RPMI8226 (cell line): ENCODE measurements at regions not wholly inside any gene's neighbourhood (a gene's known extent, or its start where the extent isn't known, plus 50 kb on each side); places are given as distances from the start of the nearest gene placed in this dataset.
"Not testable (repeated sequence)": the region's sequence is repeated elsewhere in the genome, so short reads cannot be mapped to it uniquely, and the experiment has no call there.

ENCODE experiments used
- DNase-seq: peaks from one replicate; pipeline ENCODE4 v3.0.0-alpha.2; 2015

DNA sequence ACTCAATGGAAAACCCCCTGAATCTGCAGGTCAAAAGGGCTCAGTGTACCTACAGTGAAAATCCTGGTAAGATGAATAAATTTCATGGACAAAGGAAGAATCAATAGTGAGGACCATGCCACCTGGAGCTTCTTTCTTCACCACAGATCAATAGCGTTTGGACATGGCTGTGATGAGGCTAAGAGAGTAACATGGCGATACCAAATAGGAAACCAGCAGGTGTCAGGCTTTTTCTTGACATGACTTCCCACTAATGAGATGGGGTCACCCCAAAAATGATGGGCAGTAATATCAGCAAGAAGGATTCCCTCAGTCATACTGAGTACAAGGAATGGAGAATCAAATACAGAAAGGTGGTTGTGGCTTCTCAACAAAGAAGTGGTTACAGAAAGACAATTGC, 208.5 kb upstream of the PLPPR1 start:
- DNase-seq = no peak

DNA sequence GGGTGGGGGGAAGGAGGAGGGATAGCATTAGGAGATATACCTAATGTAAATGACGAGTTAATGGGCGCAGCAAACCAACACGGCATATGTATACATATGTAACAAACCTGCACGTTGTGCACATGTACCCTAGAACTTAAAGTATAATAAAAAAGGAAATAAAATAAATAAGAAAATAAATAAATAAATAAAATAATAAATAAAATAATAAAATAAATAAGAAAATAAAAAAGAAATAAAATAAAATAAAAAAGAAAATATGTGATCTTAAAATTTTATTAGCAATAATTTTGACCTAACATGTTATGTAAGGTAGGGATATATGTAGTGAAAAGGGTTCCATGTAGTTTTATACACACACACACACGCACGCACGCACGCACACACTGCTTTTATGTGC, 195.5 kb upstream of the PLPPR1 start:
- DNase-seq = not testable (repeated sequence)

- DNase-seq = no peak
Measured at GRCh38 chr9:100838857-100839256, 189.7 kb upstream of the PLPPR1 start.

DNA sequence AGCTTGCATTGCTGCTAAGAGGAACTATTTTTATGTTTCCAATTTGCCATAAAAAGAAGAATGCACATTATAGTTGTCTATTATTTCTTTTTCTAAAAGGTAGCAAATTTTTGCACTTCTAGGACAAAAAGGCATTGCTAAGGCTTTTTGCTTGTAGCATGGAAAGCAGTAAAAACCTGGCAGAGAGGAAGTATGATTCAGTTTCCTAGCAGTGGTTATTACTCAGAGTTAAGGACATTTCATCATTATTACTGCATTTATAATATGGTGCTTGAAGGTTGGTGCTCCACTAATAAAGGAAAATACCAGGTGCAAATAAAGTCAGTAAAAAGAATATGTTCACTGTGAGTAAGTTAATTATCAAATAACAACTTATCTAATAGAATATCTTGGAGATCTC, 179.8 kb upstream of the PLPPR1 start:
- DNase-seq = no peak

DNA sequence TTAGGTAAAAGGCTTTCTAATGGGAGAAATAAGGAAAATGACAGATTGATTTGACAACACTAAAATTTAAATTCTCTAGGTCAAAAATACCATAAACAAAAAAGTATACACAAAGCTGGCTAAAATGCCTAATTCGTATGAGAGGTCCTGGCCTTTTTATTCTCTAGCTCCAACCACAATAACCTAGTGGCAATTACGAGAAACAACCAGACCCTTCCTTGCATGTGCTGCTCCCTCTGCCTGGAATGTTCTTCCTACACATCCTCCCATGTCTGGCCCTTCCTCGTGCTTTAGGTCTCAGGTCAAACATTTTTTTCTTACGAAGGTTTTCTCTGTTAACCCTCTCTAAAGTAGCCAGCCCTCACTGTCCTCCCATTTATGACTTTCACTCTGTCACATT, 176.4 kb upstream of the PLPPR1 start:
- no peak for DNase-seq

GRCh38 chr9:100856238-100856637, 172.3 kb upstream of the PLPPR1 start:
- no peak for DNase-seq

DNA sequence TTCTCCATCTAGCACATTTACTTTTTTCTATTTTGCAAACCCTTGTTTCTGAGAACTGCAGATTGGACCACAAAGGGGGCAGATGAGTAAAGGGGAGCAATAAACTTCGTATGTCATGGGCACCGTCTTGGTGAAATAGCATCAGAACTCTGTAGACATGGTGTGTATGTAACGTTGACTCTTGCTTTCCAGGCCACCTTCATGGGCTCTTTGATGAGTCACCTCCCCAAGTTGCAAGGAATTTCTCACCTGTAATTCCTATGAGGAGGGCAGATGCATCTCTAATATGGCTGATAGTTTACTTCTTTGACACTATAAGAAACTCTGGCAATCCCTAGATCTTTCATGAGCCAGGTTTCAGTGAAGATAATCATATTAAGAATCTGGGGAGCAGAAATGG, 163.4 kb upstream of the PLPPR1 start:
- DNase-seq = no peak

GRCh38 chr9:100865648-100866047, 162.9 kb upstream of the PLPPR1 start:
- no peak for DNase-seq

- no peak for DNase-seq
Measured at GRCh38 chr9:100869326-100869725, 159.2 kb upstream of the PLPPR1 start.

- no peak for DNase-seq
Measured at GRCh38 chr9:100879884-100880283, 148.6 kb upstream of the PLPPR1 start.

DNA sequence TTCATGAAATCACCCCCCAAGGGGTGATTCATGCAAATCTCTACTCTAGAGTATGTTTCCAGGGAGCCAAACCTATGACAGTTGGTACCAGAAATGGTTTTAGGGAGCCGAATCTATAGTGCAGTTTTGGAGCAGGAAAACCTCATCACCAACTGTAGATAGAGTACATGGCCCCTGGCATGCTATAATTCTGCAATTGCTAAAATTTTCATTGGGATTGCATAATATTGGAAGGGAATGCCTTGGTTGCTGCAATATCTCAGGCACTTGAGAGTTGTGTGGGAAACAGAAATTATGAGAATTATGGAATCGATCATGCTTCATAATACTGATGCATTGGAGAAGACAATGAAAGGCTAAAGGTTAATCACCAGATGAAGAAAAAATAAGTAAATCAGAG, 148.2 kb upstream of the PLPPR1 start:
- DNase-seq = no peak

- DNase-seq = no peak
Measured at GRCh38 chr9:100884518-100884917, 144.0 kb upstream of the PLPPR1 start.

DNA sequence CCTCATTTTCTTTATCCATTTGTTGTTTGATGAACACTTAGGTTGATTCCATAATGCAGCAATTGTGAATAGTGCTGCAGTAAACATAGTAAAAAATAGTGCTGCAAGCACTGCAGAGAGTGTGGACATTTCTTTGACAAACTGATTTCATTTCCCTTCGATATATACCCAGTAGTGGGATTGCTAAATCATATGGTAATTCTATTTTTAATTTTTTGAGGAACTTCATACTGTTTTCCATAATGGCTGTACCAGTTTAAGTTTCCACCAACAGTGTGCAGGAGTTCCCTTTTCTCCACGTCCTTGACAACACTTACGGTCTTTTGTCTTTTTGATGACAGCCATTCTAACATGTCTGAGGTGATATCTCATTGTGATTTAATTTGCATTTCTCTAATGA, 138.2 kb upstream of the PLPPR1 start:
- no peak for DNase-seq

DNA sequence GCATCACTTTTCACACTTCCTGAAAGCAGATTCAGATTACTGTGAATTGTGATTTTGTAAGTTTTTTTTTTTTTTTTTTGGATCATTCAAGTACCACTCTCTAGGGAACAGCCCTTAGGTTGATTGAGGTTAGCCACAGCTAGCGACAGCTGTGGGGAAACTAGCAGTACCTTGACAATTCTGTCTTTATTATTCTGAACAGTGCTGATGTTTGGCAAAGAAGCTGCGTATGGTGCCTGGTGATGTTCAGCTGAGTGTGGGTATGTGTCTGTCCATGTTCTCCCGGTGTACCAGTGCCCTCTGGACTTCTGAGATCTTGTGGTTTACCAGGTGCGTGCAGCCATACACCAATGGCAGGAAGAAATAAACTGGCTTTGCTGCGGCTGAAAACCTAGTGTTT, 117.3 kb upstream of the PLPPR1 start:
- no peak for DNase-seq

GRCh38 chr9:100913257-100913656, 115.3 kb upstream of the PLPPR1 start:
- no peak for DNase-seq

- DNase-seq = no peak
Measured at GRCh38 chr9:100914266-100914665, 114.3 kb upstream of the PLPPR1 start.

GRCh38 chr9:100919506-100919905, 109.0 kb upstream of the PLPPR1 start:
- no peak for DNase-seq

DNA sequence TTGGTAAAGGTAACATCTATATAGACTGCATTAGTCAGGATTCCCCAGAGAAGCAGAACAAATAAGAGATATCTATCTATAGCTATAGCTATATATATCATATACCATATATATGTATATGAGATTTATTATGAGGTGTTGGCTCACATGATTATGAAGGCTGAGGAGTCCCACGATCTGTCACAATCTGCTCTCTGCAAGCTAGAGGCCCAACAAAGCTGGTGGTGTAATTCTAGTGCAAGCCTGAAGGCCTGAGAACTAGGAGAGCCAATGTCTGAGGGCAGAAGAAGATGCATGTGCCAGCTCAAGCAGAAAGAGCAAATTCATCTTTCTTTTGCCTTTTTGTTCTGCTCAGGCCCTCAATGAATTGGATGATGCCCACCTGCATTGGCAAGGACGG, 102.2 kb upstream of the PLPPR1 start:
- DNase-seq = no peak

GRCh38 chr9:100927763-100928162, 100.8 kb upstream of the PLPPR1 start:
- no peak for DNase-seq

GRCh38 chr9:100933656-100934055, 94.9 kb upstream of the PLPPR1 start:
- DNase-seq = no peak

DNA sequence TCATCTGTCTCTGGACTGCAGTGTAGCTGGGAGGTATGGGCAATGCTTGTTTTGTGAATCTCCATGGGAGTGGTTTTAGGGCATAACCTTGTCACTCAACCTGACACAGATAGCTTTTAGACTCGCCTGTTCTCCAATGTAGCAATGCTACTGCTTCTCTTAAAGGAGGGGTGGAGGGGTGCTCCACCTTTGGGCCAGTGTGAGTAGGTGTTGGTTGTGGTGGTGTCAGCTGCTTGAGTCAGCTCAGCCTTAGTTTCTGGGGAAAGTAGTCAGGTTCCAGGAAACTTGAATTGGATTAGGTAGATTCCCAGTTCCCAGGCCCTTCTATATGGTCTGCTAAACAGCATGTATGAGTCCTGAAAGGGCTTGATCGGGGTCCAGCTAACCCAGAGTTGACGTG, 91.1 kb upstream of the PLPPR1 start:
- no peak for DNase-seq

GRCh38 chr9:100938507-100938906, 90.0 kb upstream of the PLPPR1 start:
- DNase-seq = no peak

GRCh38 chr9:100939636-100940035, 88.9 kb upstream of the PLPPR1 start:
- DNase-seq = no peak

DNA sequence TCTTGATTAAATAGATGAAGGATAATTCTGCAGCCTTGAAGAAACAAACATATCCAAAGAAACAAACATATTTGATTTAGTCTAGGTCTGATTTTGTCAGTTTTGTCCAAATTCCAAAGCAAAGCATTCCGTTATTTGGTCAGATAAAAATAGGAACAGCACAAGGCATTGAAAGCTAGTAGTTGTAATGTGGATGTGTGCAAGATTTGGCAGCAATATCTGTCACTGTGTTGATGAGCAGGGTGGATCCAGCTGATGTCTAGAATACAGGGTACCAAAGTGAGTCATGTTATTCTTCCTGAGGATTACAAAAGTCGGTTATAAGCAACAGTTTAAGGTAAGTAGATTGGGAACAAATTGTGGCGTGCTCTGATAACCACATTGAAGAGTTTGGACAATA, 69.3 kb upstream of the PLPPR1 start:
- DNase-seq = no peak
